HG03571 (cell line): ENCODE measurements at regions not wholly inside any gene's neighbourhood (a gene's known extent, or its start where the extent isn't known, plus 50 kb on each side); places are given as distances from the start of the nearest gene placed in this dataset.
"Not testable (repeated sequence)": the region's sequence is repeated elsewhere in the genome, so short reads cannot be mapped to it uniquely, and the experiment has no call there.

Experiments used
- ATAC-seq: cut with Tn5 transposase; IDR thresholded peaks from one replicate; pipeline ENCODE4 v1.9.1; 2021; ENCODE audit not compliant: unreplicated experiment

DNA sequence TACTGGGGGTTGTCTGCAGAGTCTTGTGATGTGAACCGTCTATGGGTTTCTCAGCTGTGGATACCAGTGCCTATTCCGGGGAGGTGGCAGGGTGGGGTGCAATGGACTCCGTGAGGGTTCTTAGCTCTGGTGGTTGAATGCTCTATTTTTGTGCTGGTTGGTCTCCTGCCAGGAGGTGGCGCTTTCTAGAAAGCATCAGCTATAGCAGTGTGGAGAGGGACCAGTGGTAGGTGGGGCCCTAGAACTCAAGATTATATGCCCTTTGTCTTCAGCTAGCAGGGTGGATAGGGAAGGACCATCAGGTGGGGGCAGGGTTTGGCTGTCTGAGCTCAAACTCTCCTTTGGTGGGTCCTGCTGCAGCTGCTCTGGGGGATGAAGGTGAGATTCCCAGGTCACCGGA lies 127.3 kb upstream of the PLD5 start:
- ATAC-seq: no peak

DNA sequence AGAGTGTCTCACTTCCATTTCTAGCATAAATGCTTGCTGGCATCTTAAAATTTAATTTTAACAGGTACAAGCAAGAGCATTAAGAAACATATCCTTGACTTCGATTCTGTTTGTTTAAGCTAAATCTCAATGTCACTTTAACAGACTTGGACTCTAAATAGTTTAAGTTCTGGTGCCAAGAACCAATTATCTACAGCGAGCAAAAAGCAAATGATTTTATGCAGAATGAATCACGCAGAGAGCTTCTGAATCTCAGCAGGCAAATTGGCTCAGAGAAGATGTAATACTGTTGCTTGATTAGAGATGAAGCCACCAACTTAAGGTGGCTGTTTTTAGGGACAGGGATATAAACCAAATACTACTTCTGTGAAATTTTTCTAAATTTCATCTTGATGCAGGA lies 117.0 kb upstream of the PLD5 start:
- no peak for ATAC-seq

DNA sequence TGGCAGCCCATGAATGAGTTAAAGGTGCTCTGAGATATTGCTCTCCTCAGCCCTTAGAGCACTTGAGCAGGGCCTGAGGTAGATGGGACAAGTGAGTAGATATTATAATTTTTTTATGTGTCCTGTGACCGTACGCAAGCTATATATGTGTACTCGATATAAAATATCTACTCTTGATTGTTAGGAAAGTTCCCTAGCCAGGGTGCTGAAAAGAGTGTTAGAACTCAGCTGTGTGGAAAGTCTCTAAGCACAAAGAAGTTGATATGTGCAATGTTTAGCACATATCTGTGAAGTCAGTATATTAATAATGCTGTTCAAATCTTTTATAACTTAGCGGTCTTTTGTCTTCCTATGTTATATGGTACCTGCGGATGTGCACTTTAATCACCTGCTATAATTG lies 114.6 kb upstream of the PLD5 start:
- ATAC-seq: no peak

DNA sequence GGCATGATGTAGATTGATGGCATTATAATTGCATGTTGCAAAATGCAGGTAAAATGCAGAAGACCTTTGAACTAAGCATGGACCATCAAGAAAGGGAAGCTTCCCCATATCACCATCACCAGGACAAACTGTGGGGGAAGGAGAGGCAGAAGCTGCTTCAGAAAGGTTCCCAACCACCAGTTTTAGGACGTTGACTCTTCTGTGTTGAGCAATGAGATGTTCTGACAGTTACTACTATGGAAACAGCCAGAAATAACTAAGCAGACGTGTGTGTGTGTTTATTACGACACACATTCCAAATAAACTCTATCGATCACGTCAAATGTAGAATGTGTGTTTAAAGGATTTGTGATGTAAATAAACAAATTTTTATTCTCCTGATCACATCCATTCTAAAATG lies 110.2 kb upstream of the PLD5 start:
- ATAC-seq: no peak

DNA sequence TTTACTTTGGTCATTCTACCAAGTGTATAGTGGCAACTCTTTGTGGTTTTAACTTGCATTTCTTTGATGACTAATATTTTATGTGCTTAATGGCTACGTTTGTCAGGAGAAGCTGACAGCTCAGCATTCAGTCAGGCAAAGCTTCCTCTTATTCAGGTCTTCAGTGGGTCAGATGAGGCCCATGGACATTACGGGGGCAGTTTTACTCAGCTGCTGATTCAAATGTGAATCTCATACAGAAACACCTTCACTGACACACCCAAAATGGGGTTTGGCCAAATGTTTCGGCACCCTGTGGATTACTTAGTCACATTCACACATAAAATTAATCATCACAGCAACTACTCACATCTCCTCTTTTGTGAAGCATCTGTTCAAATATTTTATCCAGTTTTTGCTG lies 104.9 kb upstream of the PLD5 start:
- ATAC-seq: no peak

DNA sequence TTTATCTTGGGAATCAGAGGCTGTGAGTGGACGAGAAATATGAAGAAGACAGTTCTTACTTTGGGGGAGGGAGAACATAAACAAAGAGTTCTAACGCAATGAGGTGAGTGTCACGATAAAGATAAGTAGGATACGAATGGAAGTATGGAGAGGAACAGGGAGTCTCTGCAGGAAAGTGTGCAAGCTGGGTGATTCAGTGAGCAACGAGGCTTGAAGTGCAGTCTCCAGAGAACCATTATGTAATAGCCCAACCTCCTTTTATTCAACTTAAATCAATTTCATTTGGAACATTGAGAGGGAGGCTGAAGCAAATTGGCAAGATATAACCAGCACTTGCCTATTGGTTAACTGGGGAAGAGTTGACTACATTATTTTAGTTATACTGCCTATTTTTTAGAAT lies 99.3 kb upstream of the PLD5 start:
- ATAC-seq: no peak

DNA sequence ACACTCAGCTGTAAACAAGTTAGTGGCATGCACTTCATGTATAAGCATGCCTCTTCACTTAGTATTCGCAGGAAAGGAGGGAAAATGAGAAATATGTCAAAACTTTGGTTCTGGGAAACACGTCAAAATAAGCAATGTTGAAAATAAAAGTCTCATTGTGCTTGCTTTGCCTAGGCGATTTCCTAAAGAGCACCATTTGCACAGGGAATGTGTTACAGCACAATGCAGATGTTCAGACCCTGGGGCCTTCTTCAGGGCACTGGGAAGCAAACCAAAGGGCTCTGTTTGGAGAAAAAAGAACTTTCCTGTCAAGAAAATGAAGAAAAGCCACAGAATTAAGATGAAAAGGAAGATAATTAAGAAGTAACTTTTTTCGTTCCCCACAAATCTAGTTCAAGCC lies 98.6 kb upstream of the PLD5 start:
- no peak for ATAC-seq

DNA sequence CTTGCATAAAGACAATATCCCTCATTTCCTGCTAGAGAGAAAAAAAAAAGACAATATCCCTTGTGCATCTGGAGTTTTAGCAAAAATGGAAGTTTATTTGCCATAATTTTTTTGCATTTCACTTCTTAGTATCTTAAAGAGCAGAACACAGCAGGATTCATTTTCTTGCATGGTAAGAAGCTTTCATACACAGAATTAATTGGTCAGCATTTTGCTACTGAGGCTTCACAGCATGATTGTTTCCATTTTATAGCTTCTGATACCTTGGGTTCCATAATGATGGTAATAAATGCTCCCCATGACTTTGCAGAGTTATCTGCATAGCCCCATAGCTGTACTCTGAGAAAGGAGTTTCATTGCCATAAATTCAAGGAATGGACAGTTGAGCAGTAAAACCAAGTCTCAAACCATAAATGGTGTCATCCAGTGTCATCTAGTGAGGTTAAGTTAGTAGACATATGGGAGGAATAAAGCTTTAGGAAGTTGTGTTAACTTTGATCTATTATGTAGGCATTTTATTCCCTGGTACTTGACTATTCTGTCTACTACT lies 88.8 kb upstream of the PLD5 start:
- ATAC-seq: no peak

DNA sequence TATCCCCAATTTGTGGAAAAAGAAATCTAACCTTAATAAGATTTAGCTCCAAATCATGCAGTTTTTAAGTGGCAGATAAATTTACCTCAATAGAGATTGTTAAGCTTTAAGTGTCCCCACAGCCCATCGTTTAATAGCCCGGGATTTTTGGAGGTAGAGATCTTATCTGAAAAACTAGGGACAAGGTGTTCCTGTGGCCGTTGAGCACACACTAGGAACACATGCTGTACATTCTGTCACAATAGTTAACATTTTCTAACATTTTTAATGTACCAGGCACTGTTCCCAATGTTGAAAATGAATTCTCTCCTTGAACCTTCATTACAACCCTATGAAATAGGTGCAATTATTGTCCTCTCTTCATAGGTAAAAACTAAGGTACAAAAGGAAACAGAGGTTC lies 85.7 kb upstream of the PLD5 start:
- no peak for ATAC-seq

DNA sequence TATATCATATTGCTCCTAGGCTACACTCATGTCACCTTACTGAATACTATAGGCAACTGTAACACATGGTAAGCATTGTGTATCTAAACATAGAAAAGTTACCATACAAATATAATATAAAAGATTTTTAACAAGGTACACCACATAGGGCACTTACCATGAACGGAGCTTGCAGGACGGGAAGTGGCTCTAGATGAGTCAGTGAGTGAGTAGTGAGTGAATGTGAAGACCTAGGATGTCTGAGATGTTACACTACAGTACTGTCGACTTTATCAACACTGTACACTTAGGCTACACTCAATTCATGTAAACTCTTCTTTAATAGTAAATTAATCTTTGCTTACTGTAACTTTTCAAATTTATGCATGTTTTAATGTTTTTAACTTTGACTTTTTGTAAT lies 81.0 kb upstream of the PLD5 start:
- no peak for ATAC-seq

DNA sequence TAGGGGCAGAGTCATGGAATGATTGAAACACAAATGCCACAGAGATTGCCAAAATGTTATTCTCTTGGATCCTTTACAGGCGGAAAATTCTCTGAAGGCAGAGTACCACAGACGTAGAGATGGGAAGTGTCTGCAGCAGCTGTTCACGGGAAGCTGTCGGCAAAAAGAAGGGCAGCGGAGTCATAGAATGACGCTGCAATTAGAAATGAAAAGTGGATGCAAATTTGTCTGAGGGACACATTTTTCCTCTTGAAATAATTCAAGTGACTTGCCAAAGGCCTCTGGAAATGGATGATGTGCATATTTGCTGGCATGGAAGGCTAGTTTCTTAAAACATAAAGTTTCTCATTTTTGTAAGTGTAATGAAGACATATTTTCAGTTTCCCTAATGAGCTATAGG lies 77.5 kb upstream of the PLD5 start:
- ATAC-seq: no peak

DNA sequence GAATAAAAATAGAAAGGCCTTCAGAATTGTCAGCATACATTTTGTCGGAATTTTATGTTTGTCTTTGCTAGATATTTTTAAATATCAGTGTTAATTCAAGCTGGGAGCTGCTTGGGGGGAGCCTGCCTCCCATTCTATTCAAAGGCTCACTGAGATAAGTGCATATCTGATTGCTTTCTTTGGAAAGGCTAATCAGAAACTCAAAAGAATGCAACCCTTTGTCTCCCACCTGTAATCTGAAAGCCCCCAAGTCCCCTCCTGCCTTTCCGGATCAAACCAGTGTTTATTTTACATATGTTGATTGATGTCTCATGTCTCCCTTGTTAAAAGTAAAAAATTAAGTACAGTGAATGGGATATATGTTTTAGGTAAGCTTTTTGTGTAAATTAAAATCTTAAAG lies 69.3 kb upstream of the PLD5 start:
- not testable (repeated sequence) for ATAC-seq

DNA sequence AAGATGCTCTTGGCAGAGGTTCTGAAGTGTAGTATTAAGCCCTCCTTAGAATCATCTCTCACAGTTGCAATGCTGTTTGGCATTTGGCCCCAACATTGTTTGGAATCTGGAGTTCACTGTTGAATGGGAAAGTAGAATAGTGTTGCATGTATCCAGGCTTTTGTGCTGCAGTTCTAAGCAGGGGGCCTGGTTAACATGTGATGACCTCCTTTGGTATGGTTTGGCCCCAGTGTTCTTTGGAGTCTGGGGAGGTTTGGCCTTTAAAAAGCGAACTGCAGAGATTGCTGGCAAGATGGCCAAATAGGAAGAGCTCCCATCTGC lies 61.8 kb upstream of the PLD5 start:
- no peak for ATAC-seq

DNA sequence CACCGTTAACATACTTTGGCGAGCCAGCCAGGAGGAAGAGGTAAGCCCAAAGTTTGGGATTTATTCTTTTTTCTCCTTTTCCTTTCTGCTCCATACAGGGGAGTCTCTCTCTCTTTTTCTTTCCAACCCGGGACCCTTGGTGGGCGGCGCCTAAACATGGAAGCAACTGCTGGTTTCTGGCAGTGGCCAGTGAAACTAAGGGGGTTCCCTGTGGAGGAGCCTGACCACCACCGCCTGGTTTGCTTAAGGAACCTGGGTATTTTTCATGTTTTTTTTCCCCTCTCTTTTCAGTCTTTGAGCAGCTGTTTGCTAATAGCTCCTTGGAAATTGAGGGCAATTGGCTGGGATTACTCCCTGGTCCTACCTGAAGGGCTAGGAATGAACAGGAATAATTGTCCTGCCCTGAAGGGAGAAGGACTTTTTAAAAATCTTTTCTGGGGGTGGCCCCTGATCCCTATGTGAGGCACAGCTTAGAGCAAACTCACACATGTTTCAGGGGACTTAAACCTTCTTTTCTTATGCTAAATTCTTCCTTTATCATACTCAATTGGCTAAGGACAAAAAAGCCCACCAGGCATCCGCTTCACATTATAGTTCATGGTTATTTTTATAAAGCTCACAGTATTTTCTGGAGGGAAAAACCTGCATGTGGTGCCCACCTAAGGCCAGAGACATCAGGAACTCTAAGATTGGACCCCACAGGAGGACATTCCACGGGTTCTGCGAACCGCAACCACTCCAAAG lies 61.3 kb upstream of the PLD5 start:
- ATAC-seq: no peak

DNA sequence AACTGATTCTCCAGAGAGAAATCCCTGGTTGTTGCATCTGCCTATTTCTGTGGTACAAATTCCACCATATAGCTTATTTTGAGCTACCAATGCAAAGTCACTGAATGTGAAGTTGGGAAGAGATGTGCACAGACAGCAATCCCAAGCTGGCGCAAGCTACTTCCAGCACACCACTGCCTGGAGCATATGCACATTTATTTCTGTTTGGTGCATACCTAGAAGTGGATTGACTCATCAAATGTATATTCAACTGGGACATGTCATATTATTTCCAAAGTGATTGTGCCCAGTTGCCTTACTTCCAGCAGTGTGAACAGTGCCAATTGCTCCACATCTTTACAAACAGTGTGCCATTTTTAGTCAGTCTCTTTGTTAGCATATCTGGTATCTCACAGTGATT lies 58.2 kb upstream of the PLD5 start:
- no peak for ATAC-seq

DNA sequence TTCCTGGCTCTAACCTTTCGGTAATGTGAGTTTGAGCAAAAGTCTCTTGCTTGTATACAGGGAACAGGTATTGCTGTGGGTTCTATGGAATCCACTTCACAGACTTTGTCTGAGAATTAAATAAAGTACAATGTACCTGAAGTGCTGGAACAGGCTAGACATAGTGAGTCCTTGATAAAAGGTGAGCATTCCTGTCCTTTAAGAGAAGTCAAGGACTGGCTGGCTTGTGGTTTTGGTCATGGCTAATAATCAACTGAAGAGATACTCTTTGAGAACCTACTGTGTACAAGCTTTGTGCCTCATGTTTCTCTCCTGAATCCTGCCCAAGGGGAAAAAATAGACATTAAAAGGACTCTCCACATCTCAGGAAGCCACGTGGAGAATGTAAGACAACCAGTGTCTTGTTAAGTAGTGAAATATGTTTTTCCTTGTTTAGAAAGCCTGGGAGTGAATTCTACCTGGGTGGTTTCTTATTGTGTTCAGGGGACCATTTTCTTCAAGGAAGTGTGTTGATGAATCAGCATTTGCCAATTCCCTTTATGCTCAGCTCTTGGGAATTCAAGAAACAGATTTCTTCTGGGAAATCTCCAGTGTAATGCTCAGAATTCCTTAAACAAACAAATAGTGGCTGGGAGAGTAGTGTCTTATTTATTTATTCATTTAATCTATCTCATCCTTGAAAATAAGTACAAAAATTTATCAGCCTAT lies 55.2 kb upstream of the PLD5 start:
- no peak for ATAC-seq
